ENCODE measurements at regions not wholly inside any gene's neighbourhood (a gene's known extent, or its start where the extent isn't known, plus 50 kb on each side); places are given as distances from the start of the nearest gene placed in this dataset.
"Not testable (repeated sequence)": the region's sequence is repeated elsewhere in the genome, so short reads cannot be mapped to it uniquely, and the experiment has no call there.

DNA sequence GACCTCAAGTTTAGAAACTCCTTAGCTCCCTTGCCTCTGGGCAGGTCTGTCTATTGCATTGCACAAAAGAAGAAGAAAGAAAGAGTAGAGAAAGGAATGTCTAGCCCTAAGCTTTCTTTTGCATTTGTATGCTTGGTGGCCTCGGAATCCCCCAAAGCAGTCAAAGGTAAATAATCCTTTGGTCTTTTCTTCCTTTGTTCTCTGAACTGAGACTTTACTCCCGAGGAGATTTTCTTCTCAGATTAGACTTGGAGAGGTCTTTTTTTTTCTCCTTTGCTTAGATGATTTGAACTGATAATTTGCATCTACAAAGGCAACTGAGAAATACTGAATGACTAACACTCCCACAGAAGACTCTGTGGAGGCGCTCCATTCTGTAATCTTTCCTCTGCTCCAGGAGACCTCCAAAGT, 93.2 kb downstream of the AKR1D1 start:
- no peak for DNase-seq

DNA sequence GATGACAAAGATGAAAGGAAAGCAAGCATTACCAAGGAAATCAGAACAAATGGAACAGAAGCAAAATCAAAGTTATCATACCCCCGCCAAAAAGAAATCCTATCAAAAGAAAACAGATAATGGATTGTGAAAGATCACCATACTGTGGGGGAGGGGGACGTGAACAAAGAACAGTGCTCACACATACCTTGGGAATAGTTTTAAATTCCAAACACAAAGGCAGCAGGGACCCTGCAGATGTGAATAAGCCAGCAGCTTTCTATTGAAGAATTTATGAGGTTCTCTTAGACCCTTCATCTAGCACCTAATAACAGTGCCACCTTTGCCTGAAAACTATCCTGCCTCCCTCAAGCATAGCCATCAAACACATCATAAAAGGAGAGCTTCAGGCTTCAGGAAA, 94.0 kb downstream of the AKR1D1 start:
- no peak for DNase-seq

DNA sequence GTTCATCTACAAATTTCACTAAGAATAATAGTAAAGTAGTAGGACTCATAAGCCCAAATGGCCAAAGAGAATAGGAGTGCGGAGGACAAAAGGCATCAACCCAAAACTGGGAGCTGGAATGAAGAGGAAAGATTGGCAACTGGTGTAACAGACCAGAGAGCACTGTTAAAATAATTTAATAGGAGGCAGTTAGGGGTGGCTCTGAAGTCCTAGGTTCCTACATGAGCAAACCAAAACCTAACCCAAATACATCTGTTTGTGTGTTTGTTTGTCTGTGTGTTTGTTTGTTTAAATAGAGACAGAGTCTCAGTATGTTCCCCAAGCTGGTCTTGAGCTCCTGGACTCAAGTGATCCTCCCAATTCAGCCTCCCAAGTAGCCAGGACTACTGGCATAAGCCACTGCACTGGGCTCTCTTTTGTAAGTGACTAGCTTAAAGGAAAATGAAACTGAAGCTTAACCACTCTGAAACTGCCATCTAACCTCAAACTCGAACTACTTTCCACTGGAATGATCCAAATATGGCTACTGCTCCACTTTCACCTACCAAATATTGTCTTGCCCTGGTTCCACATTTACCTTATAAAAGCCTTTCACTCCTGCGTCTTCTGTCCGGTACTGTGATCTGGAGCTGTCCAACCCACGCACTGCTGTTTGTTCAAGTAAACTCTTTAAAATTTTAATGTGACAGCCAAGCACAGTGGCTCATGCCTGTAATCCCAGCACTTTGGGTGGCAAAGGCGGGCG, 94.9 kb downstream of the AKR1D1 start:
- DNase-seq, result no peak

DNA sequence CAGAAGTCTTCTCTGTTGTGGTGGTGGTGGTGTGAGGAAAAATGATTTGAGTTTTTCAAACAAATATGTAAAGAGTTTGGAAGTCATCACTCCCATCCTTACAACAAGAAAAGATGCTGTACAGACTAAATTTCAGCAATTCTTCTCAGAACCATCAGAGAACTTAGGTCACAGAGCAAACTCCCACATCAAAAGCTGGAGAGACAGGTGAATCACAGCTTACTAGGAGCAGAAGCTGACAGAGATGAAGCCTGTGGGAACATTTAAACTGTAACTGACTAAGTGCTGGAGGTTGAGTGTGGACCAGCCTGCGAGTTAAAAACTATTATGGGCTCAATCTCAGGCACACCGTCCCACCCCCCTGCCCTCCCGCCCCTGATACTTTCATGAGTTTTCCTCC, 97.3 kb downstream of the AKR1D1 start:
- no peak for DNase-seq

DNA sequence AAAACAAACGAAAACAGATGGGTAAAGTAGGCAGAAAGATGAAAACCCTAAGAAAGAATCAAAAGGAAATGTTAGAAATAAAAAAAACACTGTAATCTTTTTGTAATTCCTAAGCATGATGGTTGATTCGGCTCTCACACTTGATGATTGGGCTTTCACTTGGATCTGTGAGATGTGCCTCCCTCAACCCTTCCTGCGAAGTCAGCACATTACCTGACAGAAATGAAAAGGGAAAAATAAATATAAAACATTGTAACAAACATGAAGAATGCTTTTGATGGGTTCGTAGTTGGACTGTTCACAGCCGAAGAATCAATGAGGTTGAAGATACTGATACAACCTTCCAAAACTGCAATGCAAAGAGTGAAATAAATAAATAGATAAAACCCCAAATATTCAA, 99.8 kb downstream of the AKR1D1 start:
- DNase-seq, result no peak

DNA sequence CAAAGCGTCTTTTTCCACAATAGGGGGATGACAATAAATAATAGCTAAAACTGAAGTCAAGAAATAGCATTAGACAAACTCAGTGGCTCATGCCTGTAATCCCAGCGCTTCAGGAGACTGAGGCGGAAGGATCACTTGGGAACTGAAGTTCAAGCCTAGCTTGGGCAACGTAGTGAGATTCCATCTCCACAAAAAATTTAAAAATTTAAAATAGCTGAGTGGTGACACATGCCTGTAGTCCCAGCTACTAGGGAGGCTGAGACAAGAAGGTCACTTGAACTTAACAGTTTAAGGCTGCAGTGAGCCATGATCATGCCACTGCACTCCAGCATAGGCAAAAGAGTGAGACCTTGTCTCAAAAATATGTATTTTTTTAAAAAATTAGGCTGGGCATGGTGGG, 107.9 kb downstream of the AKR1D1 start:
- DNase-seq, result no peak

DNA sequence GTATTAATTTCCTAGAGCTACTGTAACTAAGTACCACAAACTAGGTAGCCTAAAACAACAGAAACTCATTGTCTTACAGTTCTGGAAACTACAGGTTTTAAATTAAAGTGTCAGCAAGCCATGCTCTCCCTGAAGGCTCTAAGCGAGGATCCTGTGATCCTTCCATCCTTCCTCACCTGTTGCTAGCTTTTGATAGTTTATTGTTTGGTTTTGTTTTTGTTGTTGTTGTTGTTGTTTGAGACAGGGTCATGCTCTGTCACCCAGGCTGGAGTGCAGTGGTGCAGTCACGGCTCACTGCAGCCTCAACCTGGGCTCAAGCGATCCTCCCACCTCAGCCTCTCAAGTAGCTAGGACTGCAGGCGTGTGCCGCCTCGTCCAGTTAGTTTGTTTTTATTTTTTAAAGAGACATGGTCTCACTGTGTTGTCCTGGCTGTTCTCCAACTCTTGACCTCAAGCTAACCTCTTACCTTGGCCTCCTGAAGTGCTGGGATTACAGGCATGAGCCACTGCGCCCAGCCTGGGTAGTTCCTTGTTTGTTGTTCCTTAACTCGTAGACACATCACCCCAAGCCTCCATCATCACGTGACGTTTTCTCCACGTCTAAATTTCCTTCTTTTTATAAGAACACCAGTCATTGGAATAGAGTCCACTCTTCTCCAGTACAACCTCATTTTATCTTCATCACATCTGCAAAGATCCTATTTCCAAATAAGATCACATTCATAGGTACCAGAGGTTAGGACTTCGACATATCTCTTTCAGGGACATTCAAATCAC, 109.1 kb downstream of the AKR1D1 start:
- no peak for DNase-seq

DNA sequence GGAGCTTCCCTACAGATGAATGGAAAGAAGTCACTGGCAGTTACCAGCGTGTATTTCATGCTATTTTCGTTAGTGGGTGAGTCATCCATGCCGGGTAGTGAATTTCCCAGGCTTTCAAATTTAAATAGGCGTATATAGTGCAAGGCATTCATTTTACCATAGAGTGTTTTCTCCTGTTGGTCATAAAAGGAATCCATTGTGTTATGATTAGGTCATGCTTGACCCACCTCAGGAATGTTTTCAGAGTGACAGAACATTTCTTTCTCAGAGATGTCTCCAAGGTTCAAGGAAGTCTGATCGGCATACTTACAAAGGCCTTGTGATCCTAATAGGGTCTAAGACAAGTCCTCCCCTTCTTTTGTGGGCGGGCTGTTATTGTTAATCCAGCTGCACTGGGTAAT, 110.7 kb downstream of the AKR1D1 start:
- DNase-seq, result no peak

DNA sequence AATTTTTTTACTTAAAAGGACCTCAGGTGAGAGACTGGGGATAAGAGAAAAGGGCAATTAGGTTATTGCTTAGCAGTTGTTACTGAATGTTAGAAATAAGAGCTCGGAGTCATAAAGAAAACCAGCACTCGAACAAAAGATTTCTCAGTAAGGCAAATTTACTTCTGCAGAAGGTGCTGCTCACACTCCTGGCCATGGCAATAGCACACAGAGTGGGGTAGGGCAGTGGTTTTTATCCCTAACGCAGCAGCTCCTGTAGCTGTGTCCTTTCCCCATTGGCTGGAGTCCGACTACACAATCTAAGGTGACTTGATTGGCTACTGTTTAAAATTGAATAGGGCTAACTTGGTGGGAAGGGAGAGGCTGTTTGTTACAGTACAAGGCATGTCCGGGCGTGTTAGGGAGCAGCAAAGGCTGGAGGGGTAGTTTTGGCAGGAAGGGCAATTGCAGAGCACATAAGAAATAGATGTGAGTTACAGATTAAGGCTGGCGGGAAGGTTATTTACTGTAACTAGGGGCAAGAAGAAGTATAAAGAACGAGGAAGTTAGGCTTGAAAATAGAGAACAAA, 112.1 kb downstream of the AKR1D1 start:
- no peak for DNase-seq

DNA sequence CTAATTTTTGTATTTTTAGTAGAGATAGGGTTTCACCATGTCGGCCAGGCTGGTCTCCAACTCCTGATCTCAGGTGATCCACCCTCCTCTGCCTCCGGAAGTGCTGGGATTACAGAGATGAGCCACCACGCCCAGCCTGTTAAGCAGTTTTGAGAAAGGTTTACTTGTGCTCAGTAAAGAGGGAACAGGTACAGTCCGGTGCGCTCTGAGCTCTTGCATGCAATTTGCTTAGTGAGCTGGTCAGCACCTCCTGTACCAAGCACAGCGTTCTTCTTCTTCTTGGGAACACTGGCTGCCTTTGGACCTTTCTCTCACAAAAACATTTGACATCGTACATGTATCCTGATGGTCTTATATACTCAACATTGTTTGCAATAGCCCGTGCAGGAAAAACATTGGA, 118.3 kb downstream of the AKR1D1 start:
- no peak for DNase-seq

DNA sequence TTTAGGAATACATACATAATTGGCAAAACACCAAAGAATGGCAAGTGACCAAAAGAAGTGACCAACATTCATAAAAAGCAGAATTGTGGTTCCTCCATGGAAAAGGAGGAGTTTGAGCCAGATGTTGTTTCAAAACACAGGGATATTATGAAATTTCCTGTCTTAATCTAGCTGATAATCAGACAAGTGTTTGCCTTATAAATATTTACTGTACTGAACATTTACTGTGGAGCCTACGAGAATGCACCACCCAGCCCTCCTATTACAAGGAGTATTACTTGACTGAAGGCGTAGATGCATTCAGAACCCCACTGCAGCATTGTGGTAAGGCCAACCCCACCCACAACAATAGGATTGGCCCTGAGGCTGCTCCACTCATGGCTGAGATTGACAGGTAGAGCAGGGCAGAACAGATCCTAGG, 118.9 kb downstream of the AKR1D1 start:
- no peak for DNase-seq

DNA sequence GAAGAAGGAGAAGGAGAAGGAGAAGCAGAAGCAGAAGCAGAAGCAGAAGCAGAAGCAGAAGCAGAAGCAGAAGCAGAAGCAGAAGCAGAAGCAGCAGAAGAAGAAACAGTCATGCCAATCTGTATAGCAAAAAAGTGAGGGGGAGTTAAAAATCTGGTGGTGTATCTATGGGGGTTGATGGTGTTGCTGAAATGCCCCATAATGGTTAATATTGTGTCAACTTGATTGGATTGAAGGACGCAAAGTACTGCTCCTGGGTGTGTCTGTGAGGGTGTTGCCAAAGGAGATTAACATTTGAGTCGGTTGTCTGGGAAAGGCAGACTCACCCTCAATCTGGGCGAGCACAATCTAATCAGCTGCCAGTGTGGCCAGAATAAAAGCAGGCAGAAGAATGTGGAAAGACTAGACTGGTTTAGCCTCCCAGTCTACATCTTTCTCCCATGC, 120.3 kb downstream of the AKR1D1 start:
- DNase-seq, result not testable (repeated sequence)

DNA sequence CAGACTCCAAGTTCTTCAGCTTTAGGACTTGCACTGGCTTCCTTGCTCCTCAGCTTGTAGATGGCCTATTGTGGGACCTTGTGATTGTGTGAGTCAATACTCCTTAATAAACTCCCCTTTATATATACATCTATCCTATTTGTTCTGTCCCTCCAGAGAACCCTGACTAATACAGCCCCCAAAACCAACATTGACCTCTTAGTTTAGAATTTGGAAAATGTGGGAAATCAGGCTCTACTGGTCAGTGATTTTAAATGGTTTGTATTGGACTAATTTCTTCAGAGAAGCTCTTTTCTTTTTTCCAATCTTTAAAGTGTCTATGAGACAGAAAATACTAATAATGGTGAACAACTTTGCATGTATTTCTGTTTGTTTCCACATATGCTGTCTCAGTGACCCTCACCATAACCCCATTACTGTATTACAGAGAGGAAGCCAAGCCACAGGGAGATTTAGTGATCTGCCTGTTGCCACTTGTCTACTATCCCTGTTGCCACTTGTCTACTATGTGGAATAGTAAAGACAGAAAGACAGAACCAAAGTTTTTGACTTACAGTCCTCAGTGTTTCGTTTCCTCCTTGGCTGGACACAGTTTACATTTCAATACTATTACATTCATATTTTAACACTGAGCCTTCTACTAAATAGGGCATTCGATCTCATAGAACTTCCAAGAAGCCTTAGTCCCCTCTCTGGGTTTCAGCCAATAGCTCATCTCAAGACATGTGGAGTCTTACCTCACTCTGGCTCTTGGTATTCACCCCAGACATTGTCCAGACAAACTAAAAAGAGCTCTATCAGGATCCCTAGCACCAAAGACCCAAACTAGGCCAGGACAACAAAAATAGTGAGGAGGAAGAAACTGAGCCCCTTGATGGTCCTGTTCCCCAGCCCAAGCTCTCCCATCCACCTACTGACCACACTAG, 121.0 kb downstream of the AKR1D1 start:
- no peak for DNase-seq

DNA sequence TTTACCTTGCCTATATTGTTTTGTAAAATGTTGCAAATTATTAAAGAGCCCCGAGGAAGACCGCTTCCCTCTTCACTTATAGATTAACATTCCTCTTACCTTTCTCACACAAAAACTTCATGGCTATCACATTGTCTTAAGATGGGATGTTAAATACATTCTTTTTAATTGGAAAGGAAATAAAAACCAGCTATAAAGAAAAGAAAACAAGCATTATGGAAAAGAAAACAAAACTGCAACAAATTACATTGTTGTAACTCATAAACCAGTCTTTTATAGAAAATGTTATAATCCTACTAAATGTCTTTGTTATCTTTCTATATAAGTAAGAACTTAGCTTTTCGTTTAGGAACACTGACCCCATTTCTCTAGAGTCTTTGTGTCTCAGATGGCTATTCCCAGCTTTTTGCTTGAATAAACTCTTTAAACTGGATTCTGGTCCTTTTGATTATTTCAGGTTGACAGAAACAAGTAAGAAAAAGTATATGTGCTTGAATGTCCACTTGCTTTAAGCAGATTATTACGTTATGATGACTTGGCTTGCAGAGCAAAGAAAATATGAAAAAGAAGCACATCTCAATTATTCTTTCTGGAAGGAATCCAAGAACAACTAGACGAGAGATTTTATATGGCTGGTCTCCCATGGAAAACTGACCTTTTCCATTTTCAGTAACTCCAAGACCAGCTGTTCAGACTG, 128.2 kb downstream of the AKR1D1 start:
- DNase-seq, result no peak

DNA sequence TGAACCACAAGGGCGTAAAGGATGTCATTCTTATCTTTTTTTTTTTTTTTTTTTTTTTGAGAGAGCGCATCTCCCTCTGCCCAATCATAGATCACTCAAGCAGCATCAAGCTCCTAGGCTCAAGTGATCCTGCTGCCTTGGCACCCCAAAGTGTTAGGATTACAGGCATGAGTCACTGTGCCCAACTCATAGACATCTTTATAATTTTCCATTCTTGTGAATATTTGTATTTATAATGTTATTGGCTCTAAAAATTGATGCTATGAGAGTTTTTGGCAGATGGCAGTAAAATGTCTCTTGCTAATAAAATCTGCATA, 128.7 kb downstream of the AKR1D1 start:
- DNase-seq, result no peak

DNA sequence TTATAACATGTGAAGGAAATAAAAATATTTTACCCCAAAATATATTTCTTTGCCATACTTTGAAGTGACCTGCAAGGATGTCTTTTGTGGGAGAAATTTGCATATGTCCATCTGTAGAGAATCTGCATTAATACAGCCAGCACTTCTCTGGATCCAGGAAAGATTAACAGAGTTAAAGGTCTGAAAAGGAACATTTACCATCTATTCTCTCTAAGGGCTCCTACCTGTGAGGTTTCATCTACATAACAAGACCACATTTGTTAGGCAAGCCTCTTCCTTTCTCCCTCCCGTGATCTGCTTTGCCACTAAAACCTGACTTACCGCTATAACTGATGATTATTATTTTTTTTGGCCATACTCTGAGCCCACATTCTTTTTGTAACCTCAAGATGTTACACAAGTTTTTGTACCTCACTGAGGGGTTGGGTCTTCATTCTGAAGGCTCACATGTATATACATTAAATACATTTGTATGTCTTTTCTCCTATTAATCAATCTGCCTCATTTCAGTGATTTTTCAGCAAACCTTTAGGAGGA, 129.4 kb downstream of the AKR1D1 start:
- no peak for DNase-seq

DNA sequence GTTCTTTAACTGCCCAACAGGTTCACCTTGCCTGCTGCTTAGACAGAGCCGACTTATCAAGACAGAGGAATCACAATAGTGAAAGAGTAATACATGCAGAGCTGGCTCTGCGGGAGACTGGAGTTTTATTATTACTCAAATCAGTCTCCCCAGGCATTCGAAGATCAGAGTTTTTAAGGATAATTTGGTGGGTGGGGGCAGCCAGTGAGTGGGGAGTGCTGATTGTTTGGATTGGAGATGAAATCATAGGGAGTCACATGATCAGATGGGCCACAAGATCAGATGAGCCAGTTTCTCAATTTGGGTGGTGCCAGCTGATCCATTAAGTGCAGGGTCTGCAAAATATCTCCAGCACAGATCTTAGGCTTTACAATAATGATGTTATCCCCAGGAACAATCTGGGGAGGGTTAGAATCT, 131.3 kb downstream of the AKR1D1 start:
- DNase-seq, result no peak

DNA sequence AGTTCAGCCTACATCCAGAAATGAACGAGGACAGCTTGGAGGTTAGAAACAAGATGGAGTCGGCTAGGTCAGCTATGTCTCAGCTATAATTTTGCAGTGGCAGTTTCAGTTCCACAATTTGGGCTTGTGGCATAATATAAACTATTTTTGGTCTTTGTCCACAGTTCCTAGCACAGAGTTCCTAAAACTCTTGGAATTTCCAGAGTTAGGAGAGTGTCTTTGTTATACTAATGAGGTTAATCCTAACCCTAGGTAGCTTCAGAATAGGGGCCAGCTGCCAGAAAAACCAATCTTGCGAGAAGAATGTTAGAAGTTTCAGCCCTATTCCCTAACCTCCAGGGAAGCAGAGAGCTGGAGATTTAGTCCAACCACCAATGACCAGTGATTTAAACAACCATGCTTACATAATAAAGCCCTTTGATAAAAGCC, 131.9 kb downstream of the AKR1D1 start:
- no peak for DNase-seq

DNA sequence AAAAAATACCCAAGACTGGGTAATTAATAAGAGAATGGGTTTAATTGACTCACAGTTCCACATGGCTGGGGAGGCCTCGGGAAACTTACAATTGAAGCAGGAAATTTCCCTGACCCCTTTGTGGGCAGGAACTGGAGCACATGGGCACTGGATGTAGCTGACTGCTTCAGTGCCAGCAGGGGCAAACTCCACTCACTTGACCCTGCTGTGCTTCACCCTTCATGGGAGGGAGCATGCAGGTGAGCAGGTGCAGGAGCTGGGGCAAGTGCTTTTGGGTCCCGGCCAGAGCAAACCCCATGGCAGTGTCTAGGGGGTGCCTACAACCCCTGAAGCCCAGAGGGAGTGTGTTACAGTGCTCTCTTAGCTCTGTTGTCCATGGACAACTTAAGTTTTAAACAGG, 132.6 kb downstream of the AKR1D1 start:
- no peak for DNase-seq

DNA sequence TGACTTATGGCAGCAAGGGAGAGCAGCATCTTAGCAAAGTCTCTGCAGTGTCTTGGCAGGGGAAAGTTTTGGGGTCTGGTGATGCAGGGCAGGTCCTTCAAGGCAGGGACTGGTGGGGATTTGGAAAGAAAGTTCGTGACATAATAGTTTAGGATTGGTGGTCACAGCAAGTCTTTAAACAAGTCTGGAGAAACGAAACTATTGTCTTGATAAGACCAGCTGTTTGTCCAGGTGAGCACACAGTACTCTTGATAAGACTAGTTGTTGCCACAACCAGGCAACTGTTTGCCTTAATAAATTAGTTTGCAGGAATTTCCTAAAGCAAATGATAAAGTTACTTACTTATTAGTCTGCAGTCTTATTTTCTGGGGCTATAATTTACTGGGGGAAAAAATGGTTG, 136.1 kb downstream of the AKR1D1 start:
- no peak for DNase-seq

DNA sequence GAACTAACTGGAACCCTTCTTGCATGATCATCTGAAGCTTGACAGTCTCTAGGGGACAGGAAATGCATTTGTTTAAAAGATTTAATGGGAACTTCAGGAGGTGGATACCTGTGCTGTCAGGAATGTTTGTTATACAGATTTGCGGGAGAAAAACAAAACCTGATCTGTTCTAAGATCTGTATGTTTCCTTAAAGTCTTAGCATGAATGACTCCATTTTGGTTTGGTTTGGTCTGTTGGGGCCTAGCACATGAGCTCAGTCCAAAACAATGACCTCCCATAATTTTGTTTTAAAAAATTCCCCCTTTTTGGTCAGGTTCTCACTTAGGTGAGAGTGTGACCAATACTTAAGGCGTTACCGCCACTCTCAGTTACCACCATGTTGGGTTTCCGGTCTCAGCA, 138.7 kb downstream of the AKR1D1 start:
- no peak for DNase-seq

DNA sequence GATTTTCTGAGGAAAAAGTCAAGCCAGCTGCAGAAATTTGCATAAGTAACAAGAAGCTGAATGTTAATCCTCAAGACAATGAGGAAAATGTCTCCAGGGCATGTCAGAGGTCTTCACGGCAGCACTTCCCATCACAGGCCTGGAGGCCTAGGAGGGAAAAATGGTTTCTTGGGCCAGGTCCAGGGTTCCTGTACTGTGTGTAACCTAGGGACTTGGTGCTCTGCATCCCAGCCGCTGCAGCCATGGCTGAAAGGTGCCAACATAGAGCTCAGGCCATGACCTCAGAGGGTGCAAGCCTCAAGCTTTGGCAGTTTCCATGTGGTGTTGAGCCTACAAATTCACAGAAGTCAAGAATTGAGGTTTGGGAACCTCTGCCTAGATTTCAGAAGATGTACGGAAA, 144.1 kb downstream of the AKR1D1 start:
- DNase-seq, result not testable (repeated sequence)

All from GDM1 (cell line).